GOT3 (cell line): ENCODE measurements at regions not wholly inside any gene's neighbourhood (a gene's known extent, or its start where the extent isn't known, plus 50 kb on each side); places are given as distances from the start of the nearest gene placed in this dataset.

Source experiments
- DNase-seq: peaks from one replicate; lab custom pipeline; 2025; ENCODE audit warnings: mixed read lengths; lab: John Stamatoyannopoulos, UW

DNA sequence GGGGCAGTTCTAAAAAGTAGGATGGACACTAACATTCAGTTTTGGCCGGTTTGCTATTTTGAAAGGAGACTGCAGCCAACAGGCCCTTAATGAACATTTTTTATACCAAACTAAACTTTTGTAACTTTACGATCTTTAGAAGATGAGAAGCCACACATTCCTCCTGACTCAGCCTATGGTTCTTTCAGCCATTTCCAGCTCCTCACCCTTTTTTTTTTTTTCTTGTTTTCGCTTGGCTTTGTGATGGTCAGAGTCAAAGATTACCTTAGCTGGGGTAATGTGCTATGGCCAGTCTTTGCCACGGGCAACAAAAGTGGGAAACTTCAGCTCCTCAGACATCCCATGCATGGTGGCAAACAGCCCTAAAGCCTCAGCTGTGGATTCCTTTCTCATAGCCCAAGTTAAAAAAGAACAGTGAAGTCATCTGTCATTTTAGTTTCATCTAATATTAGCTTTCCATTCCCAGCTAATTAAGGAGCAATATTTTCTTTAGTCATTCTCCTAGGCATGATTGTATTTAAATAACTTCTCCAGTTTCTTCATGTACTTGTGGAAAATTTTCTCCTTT is 368.7 kb downstream of the MFSD1 start:
- DNase-seq, result no peak

DNA sequence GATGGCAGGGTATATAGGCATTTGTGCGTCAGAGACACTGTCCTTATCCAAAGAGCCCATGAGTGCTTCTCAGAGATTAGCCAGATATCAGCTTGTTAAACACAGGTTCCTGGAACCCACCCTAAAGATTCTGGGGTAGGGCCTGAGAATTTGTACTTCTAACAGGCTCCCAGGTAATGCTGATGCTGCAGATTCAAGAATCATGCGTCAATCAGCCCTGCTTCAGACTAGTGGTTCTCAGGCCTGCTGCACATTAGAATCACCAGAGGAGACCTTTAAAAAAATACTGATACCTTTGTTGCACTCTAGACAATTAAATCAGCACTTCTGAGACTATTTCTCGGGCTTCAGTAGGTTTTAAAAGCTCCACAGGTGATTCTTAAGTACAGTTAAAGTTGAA is 369.5 kb downstream of the MFSD1 start:
- no peak for DNase-seq

DNA sequence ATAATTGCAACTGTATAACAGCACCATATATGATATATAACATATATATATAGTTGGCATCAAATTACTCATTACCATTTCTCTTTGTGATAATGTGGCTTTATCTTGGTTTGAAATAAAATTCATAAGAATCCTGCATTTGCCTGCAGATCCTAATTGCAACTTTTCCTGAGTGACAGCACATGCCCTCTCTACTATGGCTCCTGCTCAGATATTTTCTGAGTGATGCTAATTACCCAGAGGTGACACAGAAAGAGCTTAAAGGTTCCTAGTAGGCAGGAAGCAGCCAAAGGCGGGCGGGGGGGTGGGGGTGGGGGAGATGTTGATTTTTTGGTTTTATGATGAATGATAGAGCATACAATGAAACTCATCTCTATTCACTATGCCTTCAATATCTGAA is 370.6 kb downstream of the MFSD1 start:
- DNase-seq, result no peak

DNA sequence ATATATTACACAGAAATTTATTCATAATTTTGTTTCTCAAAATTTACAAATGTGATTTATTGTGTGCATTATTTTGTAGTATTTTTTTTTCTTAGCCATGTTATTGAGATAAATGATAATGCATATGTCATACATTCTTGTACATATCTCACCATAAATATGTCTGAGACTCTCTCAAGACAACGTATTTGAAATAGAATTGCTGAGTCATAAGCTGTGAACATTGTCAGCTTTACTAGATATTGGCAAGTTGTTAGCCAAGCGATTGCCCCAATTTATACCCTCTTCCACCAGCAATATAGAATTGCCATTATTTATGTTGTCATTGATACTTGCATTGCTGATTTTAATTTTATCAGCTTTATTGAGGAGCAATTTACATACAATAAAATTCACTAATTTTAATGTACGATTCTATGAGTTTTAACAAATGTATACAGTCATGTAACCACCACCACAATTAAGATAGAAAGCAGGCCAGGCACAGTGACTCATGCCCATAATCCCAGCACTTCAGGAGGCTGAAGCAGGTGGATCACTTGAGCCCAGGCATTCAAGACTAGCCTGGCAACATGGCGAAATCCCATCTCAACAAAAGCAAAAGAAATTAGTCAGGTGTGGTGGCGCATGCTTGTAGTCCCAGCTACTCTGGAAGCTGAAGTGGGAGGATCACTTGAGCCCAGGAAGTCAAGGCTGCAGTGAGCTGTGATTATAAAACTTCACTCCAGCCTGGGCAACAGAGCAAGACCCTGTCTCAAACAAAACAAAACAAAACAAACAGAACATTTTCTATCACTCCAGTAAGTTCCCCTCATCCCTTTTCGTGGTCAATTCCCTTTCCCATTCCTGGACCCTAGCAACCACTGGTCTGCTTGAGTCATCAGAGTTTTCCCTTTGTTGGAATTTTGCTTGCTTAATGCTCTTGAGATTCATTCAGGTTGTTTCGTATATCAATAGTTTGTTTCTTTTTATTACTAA is 373.1 kb downstream of the MFSD1 start:
- no peak for DNase-seq

DNA sequence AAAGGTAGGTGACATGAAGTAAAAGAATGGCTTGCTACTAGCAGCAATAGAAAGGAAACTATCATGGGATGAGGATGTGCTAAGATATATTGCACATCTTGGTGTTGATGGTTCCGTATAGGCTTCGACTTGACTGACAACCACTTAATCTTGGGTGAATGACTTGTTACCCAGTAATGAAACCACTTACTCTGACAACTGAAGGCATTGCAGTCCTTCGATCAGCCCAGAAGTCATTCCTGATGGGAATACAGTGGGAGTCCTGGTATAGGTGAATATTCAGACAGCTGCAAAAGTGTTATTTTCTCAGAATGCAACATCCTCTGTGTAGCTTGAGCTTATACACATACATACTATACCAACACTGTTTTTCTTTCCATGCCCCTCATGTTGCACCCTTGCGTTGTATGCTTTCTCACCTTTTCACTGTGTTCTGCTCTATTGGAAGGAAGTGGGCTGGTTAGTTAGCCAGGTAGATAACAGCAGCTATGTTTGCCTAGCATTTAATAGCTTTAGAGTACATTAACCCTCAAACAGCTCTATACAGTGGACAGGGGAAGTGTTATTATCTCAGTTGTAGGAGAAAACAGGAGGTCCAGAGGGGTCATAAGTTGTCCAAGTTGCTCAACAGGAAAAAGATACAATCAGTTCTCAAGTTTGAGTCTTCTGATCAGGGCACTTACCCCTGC is 376.5 kb downstream of the MFSD1 start:
- no peak for DNase-seq

DNA sequence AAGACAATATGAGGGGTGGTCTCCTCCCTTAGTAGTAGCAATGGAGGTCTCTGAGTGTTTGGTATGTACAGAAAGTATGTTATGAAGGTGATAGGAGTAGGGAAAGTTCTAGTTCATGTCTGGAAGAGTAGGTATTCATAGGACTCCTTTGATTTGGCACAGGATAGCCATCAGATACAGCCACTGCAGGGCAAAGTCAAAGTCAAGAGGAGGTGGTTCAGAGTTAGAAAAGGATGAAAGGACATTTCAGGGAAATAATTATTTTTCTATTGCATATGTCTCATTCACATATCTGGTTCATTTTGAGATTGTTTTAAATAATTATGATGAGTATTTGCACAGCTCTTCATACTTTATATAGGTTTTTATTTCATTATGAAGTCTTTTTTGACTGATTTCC is 381.1 kb downstream of the MFSD1 start:
- DNase-seq, result no peak

DNA sequence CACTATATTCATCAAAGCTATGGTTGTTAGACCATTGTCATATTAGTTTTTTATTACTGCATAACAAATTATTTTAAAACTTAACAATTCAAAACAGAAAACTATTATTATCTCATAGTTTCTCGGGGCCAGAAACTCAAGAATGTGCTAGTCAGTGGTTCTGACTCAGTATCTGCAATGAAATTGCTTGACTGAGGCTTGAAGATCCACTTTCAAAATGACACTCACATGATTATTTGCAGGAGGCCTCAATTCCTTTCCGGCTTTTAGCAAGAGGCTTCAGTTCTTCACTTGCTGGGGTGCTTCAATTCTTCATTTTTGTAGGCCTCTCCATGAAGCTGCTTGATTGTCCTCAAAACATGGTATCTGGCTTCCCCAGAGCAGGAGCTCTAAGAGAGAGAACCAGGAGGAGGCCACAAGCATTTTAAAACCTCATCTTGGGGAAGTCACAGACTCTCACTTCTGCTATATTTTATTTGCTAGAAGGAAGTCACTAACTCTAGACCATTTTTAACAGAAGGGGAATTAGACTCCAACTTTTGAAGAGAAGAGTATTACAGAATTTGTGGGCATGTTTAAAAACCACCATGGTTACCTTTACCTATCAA is 383.7 kb downstream of the MFSD1 start:
- no peak for DNase-seq

DNA sequence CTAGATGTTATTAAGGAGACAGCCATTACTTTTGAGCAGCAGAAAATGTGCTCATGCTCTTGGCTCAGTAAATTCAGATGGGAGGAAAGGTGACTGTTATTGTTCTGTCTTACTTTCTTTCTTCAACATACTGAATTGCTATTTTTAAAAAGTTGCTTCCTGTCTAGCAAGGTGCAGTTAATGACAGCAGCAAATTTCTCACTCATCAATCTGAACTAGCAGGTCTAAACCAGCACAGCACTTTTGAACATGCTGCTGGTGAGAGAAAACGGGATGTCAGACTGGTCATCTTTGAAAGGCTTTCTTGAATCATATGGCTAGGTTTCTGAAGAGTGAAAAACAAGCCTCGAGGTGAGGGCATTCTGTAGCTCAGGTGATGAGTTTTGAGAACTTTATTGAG is 384.7 kb downstream of the MFSD1 start:
- no peak for DNase-seq

DNA sequence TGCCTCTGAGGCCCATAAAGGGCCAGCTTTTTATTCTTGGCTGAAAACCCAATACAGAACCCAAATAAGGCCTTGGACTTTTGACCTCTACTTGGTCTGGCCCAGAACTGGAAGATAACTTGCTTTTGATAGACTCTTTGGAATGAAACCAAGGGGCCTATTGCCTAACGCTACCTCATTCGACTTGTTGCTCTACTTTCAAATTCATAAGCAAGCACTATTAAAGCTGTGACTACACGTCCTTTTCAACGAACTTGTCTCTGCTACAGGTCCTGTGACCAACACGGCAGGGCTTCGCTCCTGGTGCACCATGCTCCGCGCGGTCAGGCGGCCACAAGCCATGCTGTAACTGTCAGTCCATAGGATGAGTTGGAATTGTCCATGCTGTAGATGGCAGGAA is 385.4 kb downstream of the MFSD1 start:
- no peak for DNase-seq

DNA sequence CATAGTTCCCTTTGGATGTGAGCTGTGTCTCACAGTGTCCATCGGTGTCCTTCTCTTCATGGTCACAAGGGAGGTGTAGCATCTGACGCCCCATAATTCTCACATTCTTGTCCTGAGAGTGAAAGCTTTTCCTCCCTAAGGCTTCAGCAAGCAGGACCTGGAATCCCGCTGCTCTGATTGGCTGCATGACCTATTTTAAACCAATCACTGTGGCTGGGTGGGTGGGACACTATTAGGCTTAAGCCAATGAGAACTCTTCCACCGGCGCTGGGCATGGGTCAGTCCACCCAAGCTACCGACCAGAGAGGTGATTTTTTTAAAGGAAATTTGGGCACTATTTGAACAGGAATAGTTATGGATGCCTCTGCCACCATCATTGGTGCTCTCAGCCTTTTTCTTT is 385.9 kb downstream of the MFSD1 start:
- no peak for DNase-seq

DNA sequence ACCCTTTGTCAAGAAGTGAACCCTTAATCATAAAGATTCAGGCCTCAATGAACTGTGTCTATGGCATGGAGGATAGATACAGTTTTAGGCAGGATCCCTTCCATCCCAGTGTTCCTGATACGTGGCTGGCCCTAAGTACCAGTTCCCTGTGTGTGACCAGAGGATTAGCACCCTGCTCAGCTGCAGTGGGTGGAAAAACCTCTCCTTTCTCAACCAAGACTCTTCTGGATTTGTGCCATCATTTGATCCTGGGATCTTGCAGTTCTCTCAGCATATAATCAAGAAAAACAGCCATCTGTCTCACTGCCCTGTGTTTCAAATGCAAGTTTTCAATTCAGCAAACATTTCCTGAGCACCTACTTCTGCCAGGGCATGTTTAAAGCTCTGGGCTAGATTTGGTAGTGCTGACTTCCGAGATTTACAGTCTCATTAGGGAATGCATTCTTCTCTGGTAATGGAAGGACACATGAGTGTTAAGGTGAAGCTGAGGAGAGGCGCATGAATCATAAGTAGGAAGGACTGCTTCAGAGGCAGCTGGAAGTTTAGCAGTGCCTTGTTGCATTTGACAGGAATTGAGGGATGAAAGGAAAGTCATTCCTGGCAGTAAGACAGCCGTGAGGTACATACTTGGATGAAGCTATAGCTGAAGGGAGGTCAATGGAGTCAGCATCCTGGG is 388.3 kb downstream of the MFSD1 start:
- no peak for DNase-seq

DNA sequence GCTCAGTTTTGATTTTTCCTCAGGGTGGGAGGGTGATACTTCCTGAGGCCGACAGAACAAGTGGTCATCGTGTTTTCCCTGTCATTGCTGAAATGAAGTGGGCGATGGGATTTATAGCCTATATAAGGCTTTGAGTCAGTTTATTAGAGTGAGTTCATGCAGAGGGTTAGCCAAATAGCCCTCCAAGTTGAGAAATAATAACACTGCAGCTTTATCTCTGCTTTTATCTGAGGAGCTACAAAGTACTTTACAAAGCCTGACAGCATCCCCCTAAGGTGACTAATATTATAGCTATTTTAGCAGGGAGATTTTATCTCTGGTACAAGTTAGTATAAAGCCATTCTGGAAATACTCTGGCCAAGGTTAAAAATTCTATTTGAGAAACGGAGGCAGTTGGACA is 389.6 kb downstream of the MFSD1 start:
- DNase-seq, result no peak

DNA sequence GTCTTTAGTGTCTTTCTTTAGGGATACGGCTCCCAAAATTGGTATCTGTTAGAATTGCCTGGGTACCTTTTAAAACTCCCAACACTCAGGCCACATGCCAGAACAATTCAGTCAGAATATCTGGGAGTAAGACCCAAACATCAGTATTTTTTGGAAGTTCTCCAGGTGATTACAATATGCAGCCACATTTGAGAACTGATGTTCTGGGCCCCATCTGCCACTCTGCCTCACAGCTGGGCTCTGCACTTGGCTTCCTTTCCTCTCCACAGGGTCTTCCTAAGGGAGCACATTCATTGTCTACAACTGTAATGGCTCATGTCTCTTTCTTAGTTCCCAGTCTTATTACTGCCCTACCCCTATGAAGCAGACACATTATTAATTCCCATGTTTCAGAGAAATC is 394.5 kb downstream of the MFSD1 start:
- DNase-seq, result no peak

DNA sequence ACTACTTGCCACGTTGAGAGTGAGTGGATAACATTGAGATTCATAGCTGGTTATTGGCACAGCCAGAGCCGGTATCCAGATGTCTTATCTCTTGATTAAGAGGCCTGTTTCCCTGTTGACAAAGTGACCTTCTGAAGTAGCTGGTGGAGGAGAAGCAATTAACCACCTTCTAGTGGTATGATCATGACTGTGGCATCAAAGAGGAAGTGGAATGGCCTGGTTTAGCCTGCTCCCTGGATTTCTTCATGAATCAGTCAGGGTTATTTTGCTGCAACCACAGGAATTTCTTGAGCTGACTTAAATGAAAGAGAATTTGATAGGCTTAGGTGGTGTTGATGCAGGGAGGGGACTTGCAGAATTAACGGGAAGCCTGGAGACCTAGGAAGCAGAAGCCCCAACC is 398.3 kb downstream of the MFSD1 start:
- DNase-seq, result no peak

DNA sequence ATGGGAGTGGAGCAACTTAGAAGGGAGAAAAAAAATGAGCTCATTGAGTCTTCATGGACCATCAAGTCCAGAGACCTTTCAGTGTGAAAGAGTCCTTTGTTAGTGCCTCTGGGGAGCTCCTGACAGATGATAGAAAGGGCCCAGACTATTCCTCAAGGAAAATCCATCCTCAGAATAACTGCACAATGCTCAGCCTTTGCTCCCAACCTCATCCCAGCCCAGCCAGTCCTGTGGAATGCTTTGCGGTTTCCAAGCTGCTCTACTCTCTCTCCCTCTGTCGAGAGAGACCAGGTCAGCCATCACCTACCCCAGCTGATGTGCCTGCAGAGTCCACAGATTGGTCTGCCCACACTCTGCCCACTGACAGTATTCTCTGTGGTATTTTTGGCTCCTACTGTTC is 406.2 kb downstream of the MFSD1 start:
- no peak for DNase-seq

DNA sequence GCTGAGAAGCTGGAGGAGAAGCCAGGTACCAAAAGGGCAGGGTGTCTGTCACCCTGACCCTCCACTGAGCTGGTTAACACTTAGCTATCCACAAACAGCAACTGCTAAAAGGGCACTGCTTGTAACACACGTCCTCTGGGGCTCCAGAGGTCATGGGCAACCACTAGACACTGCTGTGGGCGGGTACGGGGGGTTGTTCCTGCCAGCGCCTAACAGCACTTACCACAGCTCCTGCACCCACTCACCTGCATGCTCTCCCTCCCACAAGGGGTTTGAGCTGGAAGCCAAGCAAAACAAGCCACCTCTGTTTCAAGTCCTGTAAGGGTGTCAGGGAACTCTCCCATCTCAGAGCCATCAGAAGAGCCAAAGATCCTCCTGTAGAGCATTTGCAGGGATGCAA is 407.6 kb downstream of the MFSD1 start:
- DNase-seq, result no peak

DNA sequence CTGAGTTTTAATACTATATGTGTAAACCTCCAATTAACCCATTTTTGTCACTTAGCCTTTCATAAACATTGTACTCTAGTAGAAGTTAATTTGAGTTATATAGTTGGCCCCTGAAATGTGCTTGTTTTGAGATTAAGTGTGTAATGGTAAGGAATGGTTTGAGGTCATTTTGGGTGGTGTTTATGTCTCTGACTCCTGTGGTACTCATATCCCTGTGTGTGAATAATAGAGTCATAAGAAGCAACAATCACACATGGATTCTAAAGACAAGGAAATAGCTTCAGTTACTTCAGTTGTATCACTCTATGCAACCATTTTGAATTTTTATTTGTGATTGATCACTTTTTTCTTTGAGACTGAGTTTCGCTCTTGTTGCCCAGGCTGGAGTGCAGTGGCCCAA is 408.5 kb downstream of the MFSD1 start:
- no peak for DNase-seq

DNA sequence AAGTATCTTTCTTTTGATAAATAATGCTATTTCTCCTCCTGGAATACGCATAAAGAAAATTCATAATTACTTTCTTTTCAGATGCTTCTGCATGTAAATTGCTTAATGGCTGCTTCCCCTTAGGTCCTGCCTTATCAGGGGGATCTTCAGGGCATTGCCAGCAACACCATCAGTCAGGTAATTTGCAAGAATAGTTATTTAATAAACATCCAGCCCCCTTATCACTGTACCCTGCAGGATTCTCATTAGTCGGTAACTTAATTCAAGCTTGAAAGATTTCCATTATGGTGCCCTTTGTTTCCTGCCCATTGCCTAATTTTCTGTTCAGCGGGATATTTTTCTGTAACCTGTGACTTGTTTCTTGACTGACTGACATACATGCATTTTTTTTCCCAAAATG is 414.5 kb downstream of the MFSD1 start:
- DNase-seq, result no peak

DNA sequence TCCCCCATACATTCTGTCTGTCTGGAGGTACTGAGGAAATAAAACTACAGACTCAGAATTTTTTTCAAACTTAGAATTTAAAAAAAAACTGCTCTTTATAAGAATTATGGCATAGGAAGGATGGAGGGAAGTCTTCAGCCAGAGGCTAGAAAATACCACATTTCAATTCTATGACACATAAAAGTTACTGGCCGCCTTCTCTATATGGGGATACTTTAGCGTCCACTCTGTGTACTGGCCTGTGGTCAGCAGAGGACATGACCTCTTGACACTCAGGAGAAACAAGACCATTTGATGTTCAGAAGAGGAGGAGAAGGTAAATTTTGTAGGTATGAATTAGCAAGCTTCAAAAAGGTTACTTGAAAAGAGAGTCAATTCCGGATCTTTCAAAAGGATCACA is 417.4 kb downstream of the MFSD1 start:
- no peak for DNase-seq

DNA sequence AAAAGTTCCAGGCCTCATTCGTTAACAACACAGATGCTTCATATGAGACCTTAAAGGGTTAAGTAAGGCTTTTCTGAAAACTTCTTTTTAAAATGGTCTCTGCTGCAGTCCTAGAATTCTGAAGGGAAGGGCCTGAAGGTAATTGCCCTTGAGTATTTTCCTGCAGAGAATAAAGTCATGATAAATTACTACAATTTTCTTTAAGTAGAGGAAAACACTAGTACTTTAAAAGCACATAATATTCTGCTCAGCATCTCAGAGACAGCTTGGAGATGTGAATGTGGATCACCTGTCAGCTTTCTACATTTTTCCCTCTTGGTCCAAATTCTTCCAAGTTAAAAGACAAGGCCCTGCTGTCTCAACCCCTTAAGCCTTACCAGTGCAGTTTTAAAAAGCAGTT is 419.5 kb downstream of the MFSD1 start:
- DNase-seq, result no peak

DNA sequence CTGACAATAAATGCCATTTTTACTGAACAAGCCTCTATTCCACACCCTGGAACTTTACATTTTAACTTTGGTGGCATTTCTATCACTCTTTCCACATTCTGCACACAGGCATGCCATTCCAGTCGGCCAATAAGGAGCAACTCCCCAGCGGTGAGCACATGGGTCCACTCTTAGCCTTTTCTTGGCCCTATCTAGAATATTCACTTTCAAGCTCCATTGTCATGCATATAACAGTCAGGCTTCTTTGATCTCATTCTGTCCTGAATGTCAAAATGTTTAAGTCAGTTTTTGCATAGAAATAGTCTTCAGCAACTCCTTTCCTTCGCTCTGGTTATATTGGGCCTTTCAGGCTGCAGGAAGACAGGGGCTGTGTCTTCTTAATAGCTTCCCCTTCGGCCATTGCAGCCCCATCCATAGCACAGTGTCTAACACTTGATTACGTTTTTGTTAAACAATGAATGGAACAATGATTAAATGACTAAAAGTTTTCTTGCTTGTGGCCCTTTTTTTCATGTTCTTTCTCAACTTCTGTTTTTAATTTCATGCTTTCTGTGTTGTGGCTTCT is 427.3 kb downstream of the MFSD1 start:
- DNase-seq, result no peak

DNA sequence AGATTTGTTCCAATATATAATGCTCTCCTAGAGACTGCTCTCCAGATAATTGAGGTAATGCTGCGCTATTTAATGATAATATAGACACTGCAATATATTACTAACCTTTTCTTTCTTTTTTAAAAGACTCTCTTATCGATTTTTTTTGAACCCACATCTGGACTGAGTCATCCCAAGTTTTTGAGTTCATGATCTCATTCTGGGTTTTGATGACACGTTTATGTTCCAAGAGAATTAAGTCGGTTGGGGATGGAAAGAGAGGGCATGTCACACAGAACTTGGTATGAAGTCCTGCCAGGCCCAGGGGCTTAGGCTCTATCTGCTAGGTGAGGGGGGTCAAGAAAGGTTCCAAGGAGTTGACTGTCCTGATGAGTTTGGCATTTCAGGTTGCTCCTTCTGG is 431.1 kb downstream of the MFSD1 start:
- no peak for DNase-seq
